A673 (cell line): ENCODE measurements at regions not wholly inside any gene's neighbourhood (a gene's known extent, or its start where the extent isn't known, plus 50 kb on each side); places are given as distances from the start of the nearest gene placed in this dataset.
"Not testable (repeated sequence)": the region's sequence is repeated elsewhere in the genome, so short reads cannot be mapped to it uniquely, and the experiment has no call there.

Experiments
- EZH2 ChIP-seq: fragments of 200-600 bp; sonication (generic); IDR thresholded peaks from 2 replicates; pipeline ENCODE4 v1.6.1; 2017; ENCODE audit warnings: borderline replicate concordance, low read depth, mild to moderate bottlenecking, mixed read lengths, antibody characterized with exemption, low read length; ENCODE audit not compliant: poor library complexity, severe bottlenecking
- TF ChIP-seq, protein P1 (sequence below): fragments of 300-800, 200-600 bp; sonication (generic); conservative IDR thresholded peaks from 2 replicates; pipeline ENCODE4 v1.5.1; 2017; ENCODE audit warnings: low read depth, mild to moderate bottlenecking, antibody characterized with exemption, low read length, moderate library complexity, mixed read lengths

DNA sequence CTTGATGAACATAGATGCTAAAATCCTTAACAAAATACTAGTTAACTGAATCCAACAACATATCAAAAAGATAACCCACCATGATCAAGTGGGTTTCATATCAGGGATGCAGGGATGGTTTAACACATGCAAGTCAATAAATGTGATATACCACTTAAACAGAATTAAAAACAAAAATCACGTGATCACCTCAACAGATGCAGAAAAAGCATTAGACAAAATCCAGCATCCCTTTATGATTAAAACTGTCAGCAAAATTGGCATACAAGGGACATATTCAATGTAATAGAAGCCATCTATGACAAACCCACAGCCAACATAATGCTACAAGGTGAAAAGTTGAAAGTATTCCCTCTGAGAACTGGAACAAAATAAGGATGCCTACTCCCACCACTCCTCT, 124.7 kb upstream of the SOX21 start:
- TF ChIP-seq, protein P1, sequence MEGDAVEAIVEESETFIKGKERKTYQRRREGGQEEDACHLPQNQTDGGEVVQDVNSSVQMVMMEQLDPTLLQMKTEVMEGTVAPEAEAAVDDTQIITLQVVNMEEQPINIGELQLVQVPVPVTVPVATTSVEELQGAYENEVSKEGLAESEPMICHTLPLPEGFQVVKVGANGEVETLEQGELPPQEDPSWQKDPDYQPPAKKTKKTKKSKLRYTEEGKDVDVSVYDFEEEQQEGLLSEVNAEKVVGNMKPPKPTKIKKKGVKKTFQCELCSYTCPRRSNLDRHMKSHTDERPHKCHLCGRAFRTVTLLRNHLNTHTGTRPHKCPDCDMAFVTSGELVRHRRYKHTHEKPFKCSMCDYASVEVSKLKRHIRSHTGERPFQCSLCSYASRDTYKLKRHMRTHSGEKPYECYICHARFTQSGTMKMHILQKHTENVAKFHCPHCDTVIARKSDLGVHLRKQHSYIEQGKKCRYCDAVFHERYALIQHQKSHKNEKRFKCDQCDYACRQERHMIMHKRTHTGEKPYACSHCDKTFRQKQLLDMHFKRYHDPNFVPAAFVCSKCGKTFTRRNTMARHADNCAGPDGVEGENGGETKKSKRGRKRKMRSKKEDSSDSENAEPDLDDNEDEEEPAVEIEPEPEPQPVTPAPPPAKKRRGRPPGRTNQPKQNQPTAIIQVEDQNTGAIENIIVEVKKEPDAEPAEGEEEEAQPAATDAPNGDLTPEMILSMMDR = not testable (repeated sequence)
- TF ChIP-seq EZH2 = not testable (repeated sequence)
